ENCODE measurements at regions not wholly inside any gene's neighbourhood (a gene's known extent, or its start where the extent isn't known, plus 50 kb on each side); places are given as distances from the start of the nearest gene placed in this dataset.

- no peak overlapping the region for H3K27ac Mint-ChIP-seq
- TF ChIP-seq, protein P1, sequence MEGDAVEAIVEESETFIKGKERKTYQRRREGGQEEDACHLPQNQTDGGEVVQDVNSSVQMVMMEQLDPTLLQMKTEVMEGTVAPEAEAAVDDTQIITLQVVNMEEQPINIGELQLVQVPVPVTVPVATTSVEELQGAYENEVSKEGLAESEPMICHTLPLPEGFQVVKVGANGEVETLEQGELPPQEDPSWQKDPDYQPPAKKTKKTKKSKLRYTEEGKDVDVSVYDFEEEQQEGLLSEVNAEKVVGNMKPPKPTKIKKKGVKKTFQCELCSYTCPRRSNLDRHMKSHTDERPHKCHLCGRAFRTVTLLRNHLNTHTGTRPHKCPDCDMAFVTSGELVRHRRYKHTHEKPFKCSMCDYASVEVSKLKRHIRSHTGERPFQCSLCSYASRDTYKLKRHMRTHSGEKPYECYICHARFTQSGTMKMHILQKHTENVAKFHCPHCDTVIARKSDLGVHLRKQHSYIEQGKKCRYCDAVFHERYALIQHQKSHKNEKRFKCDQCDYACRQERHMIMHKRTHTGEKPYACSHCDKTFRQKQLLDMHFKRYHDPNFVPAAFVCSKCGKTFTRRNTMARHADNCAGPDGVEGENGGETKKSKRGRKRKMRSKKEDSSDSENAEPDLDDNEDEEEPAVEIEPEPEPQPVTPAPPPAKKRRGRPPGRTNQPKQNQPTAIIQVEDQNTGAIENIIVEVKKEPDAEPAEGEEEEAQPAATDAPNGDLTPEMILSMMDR (IDR thresholded peaks at IDR 0.05; ENCODE audit: unreplicated experiment): no peak
- no peak for DNase-seq (ENCODE audit: low spot score in 2 of 2, unreplicated experiment in 2 of 2)
- peaks cover 11% of the 10 kb centered on the region for H3K9me3 Mint-ChIP-seq
- H3K27me3 Mint-ChIP-seq (ENCODE audit: low read depth): no peaks in the 10 kb centered on the region
- peaks cover 11% of the 10 kb centered on the region for H3K4me1 Mint-ChIP-seq
- H3K36me3 Mint-ChIP-seq: no peaks in the 10 kb centered on the region
- H3K4me3 Mint-ChIP-seq: no peak overlapping the region
Measured at GRCh38 chr10:4255751-4256150, 470.7 kb upstream of the KLF6 start.

GRCh38 chr10:4254101-4254994 lies 469.3 kb upstream of the KLF6 start:
- Mint-ChIP-seq H3K4me1 (peaks cover under 1% of the 10 kb centered on the region), H3K27ac (no peak overlapping the region), H3K4me3 (no peak overlapping the region), H3K36me3 (no peaks in the 10 kb centered on the region), H3K27me3 (ENCODE audit: low read depth) (no peaks in the 10 kb centered on the region), H3K9me3 (peaks cover 11% of the 10 kb centered on the region)
- TF ChIP-seq, protein P1 (IDR thresholded peaks at IDR 0.05; ENCODE audit: unreplicated experiment): no peak
- DNase-seq (ENCODE audit: low spot score in 2 of 2, unreplicated experiment in 2 of 2): no peak

DNA sequence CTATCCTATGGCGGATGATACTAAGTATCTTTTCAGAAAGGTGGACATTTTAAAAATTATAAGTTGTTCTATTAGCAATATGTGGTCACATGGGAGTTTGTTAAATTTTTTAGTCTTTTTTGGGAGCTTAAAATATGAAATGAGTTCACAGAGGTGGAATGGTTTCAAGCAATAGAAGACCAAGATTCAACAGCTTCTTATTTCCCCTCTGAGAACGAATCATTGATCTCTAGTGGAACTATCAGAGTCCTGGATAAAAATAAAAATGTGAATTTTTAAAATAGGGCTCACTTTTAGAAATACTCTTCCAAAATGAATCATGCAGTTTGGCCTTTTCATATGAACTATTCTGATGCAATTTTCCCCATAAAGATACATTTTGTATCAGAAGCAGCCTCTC lies 467.7 kb upstream of the KLF6 start:
- TF ChIP-seq, protein P1 (IDR thresholded peaks at IDR 0.05; ENCODE audit: unreplicated experiment): no peak
- Mint-ChIP-seq H3K27me3 (ENCODE audit: low read depth) (no peaks in the 10 kb centered on the region), H3K9me3 (peaks cover 11% of the 10 kb centered on the region), H3K4me3 (no peak overlapping the region), H3K36me3 (no peaks in the 10 kb centered on the region), H3K27ac (no peak overlapping the region), H3K4me1 (no peaks in the 10 kb centered on the region)
- no peak for DNase-seq (ENCODE audit: low spot score in 2 of 2, unreplicated experiment in 2 of 2)

GRCh38 chr10:4250587-4250887 lies 465.5 kb upstream of the KLF6 start:
- Mint-ChIP-seq H3K9me3 (peaks cover 8% of the 10 kb centered on the region), H3K4me1 (no peaks in the 10 kb centered on the region), H3K36me3 (no peaks in the 10 kb centered on the region), H3K27ac (no peak overlapping the region), H3K27me3 (ENCODE audit: low read depth) (no peaks in the 10 kb centered on the region), H3K4me3 (no peak overlapping the region)
- no peak for DNase-seq (ENCODE audit: low spot score in 2 of 2, unreplicated experiment in 2 of 2)
- TF ChIP-seq, protein P1 (IDR thresholded peaks at IDR 0.05; ENCODE audit: unreplicated experiment): no peak

DNA sequence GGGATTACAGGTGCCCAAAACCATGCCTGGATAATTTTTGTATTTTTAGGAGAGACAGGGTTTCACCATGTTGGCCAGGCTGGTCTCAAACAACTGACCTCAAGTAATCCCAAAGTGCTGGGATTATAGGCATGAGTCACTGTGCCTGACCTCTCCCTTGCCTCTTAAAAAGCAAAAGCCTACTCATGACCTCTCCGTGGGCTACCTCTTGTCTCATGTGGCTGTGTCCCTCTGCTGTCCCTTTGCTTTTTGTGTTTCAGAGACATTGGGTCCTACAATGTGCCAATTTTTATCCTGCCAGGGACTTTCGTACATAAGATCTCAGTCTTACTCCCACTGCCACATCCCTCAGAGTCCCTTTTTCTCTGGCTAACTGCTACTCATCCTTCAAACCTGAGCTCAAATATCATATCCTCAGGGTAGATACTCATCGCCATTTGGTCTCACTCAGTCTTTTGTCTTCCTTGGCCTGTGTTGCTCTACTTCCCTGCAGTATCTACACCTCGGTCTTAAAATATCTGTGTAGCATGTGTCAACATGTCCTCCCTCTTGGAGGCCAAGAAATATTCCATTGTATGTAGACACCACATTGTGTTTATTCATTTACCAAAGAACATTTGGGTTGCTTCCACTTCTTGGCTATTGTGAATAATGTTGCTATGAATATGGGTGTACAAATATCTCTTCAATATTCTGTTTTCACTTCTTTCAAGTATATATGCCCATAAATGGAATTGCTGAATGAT lies 465.0 kb upstream of the KLF6 start:
- no peaks in the 10 kb centered on the region for H3K36me3 Mint-ChIP-seq
- peaks cover 6% of the 10 kb centered on the region for H3K9me3 Mint-ChIP-seq
- H3K27me3 Mint-ChIP-seq (ENCODE audit: low read depth): no peaks in the 10 kb centered on the region
- H3K4me3 Mint-ChIP-seq: no peak overlapping the region
- DNase-seq (ENCODE audit: low spot score in 2 of 2, unreplicated experiment in 2 of 2): no peak
- no peak overlapping the region for H3K27ac Mint-ChIP-seq
- no peaks in the 10 kb centered on the region for H3K4me1 Mint-ChIP-seq
- TF ChIP-seq, protein P1 (IDR thresholded peaks at IDR 0.05; ENCODE audit: unreplicated experiment): no peak
